ENCODE measurements at regions not wholly inside any gene's neighbourhood (a gene's known extent, or its start where the extent isn't known, plus 50 kb on each side); places are given as distances from the start of the nearest gene placed in this dataset.

- TF ChIP-seq CTCF (IDR thresholded peaks at IDR 0.05; ENCODE audit: unreplicated experiment), result no peak
- H3K4me3 Mint-ChIP-seq (ENCODE audit: low read depth), result no peak overlapping the region
- H3K36me3 Mint-ChIP-seq (ENCODE audit: insufficient read depth), result no peaks in the 10 kb centered on the region
- H3K27me3 Mint-ChIP-seq, result peaks cover 12% of the 10 kb centered on the region
- DNase-seq (ENCODE audit: low spot score, unreplicated experiment), result no peak
- no peak overlapping the region for H3K27ac Mint-ChIP-seq
- no peaks in the 10 kb centered on the region for H3K4me1 Mint-ChIP-seq (ENCODE audit: low read depth)
- H3K9me3 Mint-ChIP-seq (ENCODE audit: low read depth), result no peaks in the 10 kb centered on the region
Observed at GRCh38 chr15:79623488-79623887, 191.4 kb downstream of the MINAR1 start.

- TF ChIP-seq CTCF (IDR thresholded peaks at IDR 0.05; ENCODE audit: unreplicated experiment), result no peak
- H3K36me3 Mint-ChIP-seq (ENCODE audit: insufficient read depth), result no peaks in the 10 kb centered on the region
- no peak overlapping the region for H3K4me3 Mint-ChIP-seq (ENCODE audit: low read depth)
- no peak for DNase-seq (ENCODE audit: low spot score, unreplicated experiment)
- peaks cover 1% of the 10 kb centered on the region for H3K4me1 Mint-ChIP-seq (ENCODE audit: low read depth)
- H3K9me3 Mint-ChIP-seq (ENCODE audit: low read depth), result peaks cover 8% of the 10 kb centered on the region
- H3K27ac Mint-ChIP-seq, result no peak overlapping the region
- H3K27me3 Mint-ChIP-seq, result peaks cover 9% of the 10 kb centered on the region
Observed at GRCh38 chr15:79629687-79630086, 197.6 kb downstream of the MINAR1 start.

- H3K27ac Mint-ChIP-seq, result no peak overlapping the region
- H3K27me3 Mint-ChIP-seq, result peaks cover 2% of the 10 kb centered on the region
- H3K36me3 Mint-ChIP-seq (ENCODE audit: insufficient read depth), result no peaks in the 10 kb centered on the region
- peaks cover 8% of the 10 kb centered on the region for H3K9me3 Mint-ChIP-seq (ENCODE audit: low read depth)
- TF ChIP-seq CTCF (IDR thresholded peaks at IDR 0.05; ENCODE audit: unreplicated experiment), result no peak
- H3K4me3 Mint-ChIP-seq (ENCODE audit: low read depth), result no peak overlapping the region
- no peak for DNase-seq (ENCODE audit: low spot score, unreplicated experiment)
- H3K4me1 Mint-ChIP-seq (ENCODE audit: low read depth), result peaks cover 10% of the 10 kb centered on the region
Observed at GRCh38 chr15:79632457-79632856, 200.3 kb downstream of the MINAR1 start.

GRCh38 chr15:79635149-79635771 lies 203.1 kb downstream of the MINAR1 start:
- peaks cover 10% of the 10 kb centered on the region for H3K4me1 Mint-ChIP-seq (ENCODE audit: low read depth)
- H3K27ac Mint-ChIP-seq, result peak overlapping the region; percentile 33
- DNase-seq (ENCODE audit: low spot score, unreplicated experiment), result no peak

GRCh38 chr15:79635897-79636561 lies 203.9 kb downstream of the MINAR1 start:
- no peaks in the 10 kb centered on the region for H3K27me3 Mint-ChIP-seq
- H3K36me3 Mint-ChIP-seq (ENCODE audit: insufficient read depth), result no peaks in the 10 kb centered on the region
- H3K4me3 Mint-ChIP-seq (ENCODE audit: low read depth), result no peak overlapping the region
- TF ChIP-seq CTCF (IDR thresholded peaks at IDR 0.05; ENCODE audit: unreplicated experiment), result no peak
- no peak for DNase-seq (ENCODE audit: low spot score, unreplicated experiment)
- H3K9me3 Mint-ChIP-seq (ENCODE audit: low read depth), result peaks cover 8% of the 10 kb centered on the region
- H3K4me1 Mint-ChIP-seq (ENCODE audit: low read depth), result peaks cover 10% of the 10 kb centered on the region
- no peak overlapping the region for H3K27ac Mint-ChIP-seq

More at GRCh38 chr15:79635149-79635771, 203.1 kb downstream of the MINAR1 start:
- Mint-ChIP-seq H3K4me3 (ENCODE audit: low read depth) (no peak overlapping the region), H3K27me3 (no peaks in the 10 kb centered on the region), H3K9me3 (ENCODE audit: low read depth) (peaks cover 8% of the 10 kb centered on the region), H3K36me3 (ENCODE audit: insufficient read depth) (no peaks in the 10 kb centered on the region)
- TF ChIP-seq CTCF (IDR thresholded peaks at IDR 0.05; ENCODE audit: unreplicated experiment), result no peak

Measured in progenitor cell of endocrine pancreas (in vitro differentiated cells).